ENCODE measurements at regions not wholly inside any gene's neighbourhood (a gene's known extent, or its start where the extent isn't known, plus 50 kb on each side); places are given as distances from the start of the nearest gene placed in this dataset.

- TF ChIP-seq ZNF219 (CRISPR knock-in tag; IDR thresholded peaks at IDR 0.05; ENCODE audit: borderline replicate concordance) (no peak), ZNF138 (CRISPR knock-in tag; conservative IDR thresholded peaks at IDR 0.05) (no peak), ZMAT4 (CRISPR knock-in tag; IDR thresholded peaks at IDR 0.05) (no peak), TP53 (CRISPR knock-in tag; IDR thresholded peaks at IDR 0.05) (no peak), FOXP1 (CRISPR knock-in tag; IDR thresholded peaks at IDR 0.05; ENCODE audit: borderline replicate concordance) (no peak), E2F5 (CRISPR knock-in tag; IDR thresholded peaks at IDR 0.05) (no peak), ELF4 (CRISPR knock-in tag; IDR thresholded peaks at IDR 0.05; ENCODE audit: low read depth) (no peak), SMAD3 (CRISPR knock-in tag; IDR thresholded peaks at IDR 0.05; ENCODE audit: borderline replicate concordance) (no peak), MLX (CRISPR knock-in tag; IDR thresholded peaks at IDR 0.05) (no peak), CBFB (CRISPR knock-in tag; IDR thresholded peaks at IDR 0.05; ENCODE audit: low read depth) (no peak), AR (CRISPR knock-in tag; IDR thresholded peaks at IDR 0.05) (no peak), JAZF1 (CRISPR knock-in tag; IDR thresholded peaks at IDR 0.05) (no peak), ZNF532 (CRISPR knock-in tag; IDR thresholded peaks at IDR 0.05; ENCODE audit: borderline replicate concordance) (no peak), HMGXB4 (CRISPR knock-in tag; IDR thresholded peaks at IDR 0.05) (no peak), NFYB (CRISPR knock-in tag; conservative IDR thresholded peaks at IDR 0.05; ENCODE audit: low read depth) (no peak), NFE2L1 (CRISPR knock-in tag; IDR thresholded peaks at IDR 0.05) (no peak), ATF6 (CRISPR knock-in tag; IDR thresholded peaks at IDR 0.05) (no peak), ZBTB43 (CRISPR knock-in tag; IDR thresholded peaks at IDR 0.05) (no peak), ZNF423 (CRISPR knock-in tag; IDR thresholded peaks at IDR 0.05) (no peak)
- POLR2A ChIA-PET, result interaction anchor here (0.6 kb wide), 1 partner anchor 205 kb away, joined by 3 read pairs; no protein-coding TSS in a partner anchor
- Mint-ChIP-seq H3K4me3 (no peak overlapping the region), H3K27ac (no peak overlapping the region), H3K4me1 (no peaks in the 10 kb centered on the region), H3K36me3 (no peaks in the 10 kb centered on the region), H3K9me3 (peaks cover 10% of the 10 kb centered on the region), H3K27me3 (ENCODE audit: low read depth) (no peaks in the 10 kb centered on the region)
- DNase-seq (ENCODE audit: low spot score), result no peak
- CTCF ChIA-PET, result no interaction called here
- no peak for ATAC-seq
These were observed 138.9 kb downstream of the TMEM26 start for GRCh38 chr10:61314273-61314672.
